Body of pancreas (tissue), 4 donors: ENCODE measurements at regions not wholly inside any gene's neighbourhood (a gene's known extent, or its start where the extent isn't known, plus 50 kb on each side); places are given as distances from the start of the nearest gene placed in this dataset.
"Not testable (repeated sequence)": the region's sequence is repeated elsewhere in the genome, so short reads cannot be mapped to it uniquely, and the experiment has no call there.

Experiments used
- ATAC-seq: fragments of 150-250 bp; one replicate; pipeline ENCODE4 v1.9.1; 2016
- DNase-seq, 4 donors: peaks; one replicate each; pipeline ENCODE4 v3.0.0-alpha.2; 2019
- H3K27ac ChIP-seq, 4 donors: fragments of 200-600 bp; sonication (generic); 1 replicate in 3 of 4; 2 replicates in 1 of 4; pipeline versions ENCODE4 v1.5.1 to v1.6.1; 2016 to 2019; ENCODE audit warnings: mild to moderate bottlenecking in 1 of 4, mixed read lengths in 1 of 4, moderate library complexity in 1 of 4
- H3K27me3 ChIP-seq, 2 donors: fragments of 200-600 bp; sonication (generic); one replicate each; pipeline ENCODE4 v1.6.0; 2016; ENCODE audit warnings: mild to moderate bottlenecking in 1 of 2
- H3K36me3 ChIP-seq, 2 donors: fragments of 200-600 bp; sonication (generic); replicated peaks in 1 of 2; 2 replicates each; pipeline ENCODE4 v1.5.1; 2016; ENCODE audit warnings: low read depth in 2 of 2; ENCODE audit not compliant: insufficient read depth in 1 of 2
- H3K4me1 ChIP-seq: fragments of 200-600 bp; sonication (generic); one replicate; pipeline ENCODE4 v1.6.0; 2016
- H3K4me3 ChIP-seq, 2 donors: fragments of 200-600 bp; sonication (generic); 1 replicate in 1 of 2; 2 replicates in 1 of 2; pipeline ENCODE4 v1.5.1; 2016 to 2019
- H3K9me3 ChIP-seq, 3 donors: fragments of 200-600 bp; sonication (generic); 1 replicate in 2 of 3; 2 replicates in 1 of 3; pipeline ENCODE4 v1.5.1; 2016
- POLR2A ChIP-seq, 3 donors: fragments of 450-650 bp; IDR thresholded peaks; one replicate each; pipeline ENCODE4 v1.6.1; 2016; ENCODE audit warnings: antibody characterized with exemption in 3 of 3, mild to moderate bottlenecking in 2 of 3
- WGBS, 2 donors: methylation state at CpG; one replicate each; pipeline ENCODE4 v1.1.5; 2017; 5-methylcytosine and 5-hydroxymethylcytosine counted together
- intact Hi-C: fragments of 100-400 bp; cut with DNase I; formaldehyde crosslinking; loops from one replicate; pipeline ENCODE4 v1.15.1; 2023
- TF ChIP-seq, protein P1 (sequence below), 7 experiments: fragments of 450-650 bp in 4 of 7; fragments of 200-600 bp in 3 of 7; sonication (generic) in 3 of 7; IDR thresholded peaks; one replicate each; pipeline ENCODE4 v1.5.1; 2016 to 2019; ENCODE audit warnings: antibody characterized with exemption in 7 of 7

DNA sequence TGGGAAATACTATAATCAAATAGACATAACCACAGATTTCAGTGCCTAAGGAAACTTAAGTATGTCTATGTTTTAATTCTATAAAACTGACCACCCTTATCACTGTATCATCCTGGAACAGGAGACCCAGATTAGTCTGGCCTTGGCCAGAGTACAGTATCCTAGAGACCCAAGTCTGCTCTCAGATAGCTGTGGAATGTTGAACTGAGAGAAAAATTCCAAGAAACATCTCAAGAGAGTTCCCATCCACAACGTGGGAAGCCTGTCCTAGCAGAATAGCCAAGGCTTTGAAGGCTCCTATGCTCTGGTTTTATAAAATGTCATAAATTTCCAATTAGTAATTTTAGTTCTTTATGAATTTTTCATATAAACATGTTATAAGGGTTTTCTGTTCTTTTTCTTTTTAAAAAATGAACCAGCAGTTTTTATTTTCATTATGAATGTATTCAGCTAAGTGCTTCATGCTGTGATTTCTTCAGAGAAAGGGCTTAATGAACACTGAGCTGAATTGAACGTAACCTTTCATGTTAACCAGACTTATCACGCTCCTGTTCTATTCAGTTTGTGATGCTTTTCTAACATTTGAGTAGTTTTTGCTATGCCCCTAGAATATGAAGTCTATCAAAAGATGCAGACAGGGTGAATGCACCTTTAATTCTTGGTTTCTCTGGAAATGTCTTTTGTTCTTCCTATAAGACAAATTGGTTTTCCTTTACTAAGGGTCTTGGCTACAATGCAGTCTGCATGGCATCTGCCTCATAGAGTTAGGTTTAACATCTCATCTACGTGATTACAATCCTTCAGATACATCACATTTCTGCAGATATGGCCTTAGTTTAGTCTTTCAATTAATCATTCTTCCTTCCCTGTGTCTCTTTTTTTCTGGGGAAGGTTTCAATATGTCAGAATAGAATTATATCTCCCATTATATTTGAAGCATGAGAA, 230.8 kb downstream of the CYLC2 start:
- H3K9me3 ChIP-seq = no peaks in the 10 kb centered on the region
- H3K27ac ChIP-seq = no peak overlapping the region
- ATAC-seq (no peak), DNase-seq (no peak)
- intact Hi-C loops = no loop called here
- H3K36me3 ChIP-seq = no peaks in the 10 kb centered on the region
- no peaks in the 10 kb centered on the region for H3K4me1 ChIP-seq
- no peak overlapping the region for H3K4me3 ChIP-seq
- no peaks in the 10 kb centered on the region for H3K27me3 ChIP-seq
- TF ChIP-seq POLR2A (IDR thresholded peaks at IDR 0.05) = no peak
- WGBS, 2 donors = 52 to 54% methylated on average over 4 of the region's 4 CpGs

DNA sequence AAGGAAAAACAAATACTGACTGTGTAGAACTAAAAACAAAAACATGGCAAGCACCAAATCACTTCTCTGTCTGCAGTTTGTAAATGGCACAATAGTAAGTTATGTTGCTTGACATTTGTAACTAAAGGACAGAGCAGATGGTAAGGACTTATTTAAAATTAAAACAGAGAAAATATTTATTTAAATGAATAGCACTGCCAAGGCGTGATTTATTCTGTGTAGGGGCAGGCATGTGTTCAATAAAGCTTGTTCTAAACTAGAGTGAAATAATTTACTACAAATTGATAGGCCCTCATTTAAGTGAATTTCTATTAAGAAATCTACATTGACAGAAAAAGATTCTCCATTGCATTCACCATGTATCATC, 231.5 kb downstream of the CYLC2 start:
- DNase-seq (no peak), ATAC-seq (no peak)
- Histone ChIP-seq H3K36me3 (no peaks in the 10 kb centered on the region), H3K27me3 (no peaks in the 10 kb centered on the region), H3K9me3 (no peaks in the 10 kb centered on the region), H3K4me1 (no peaks in the 10 kb centered on the region), H3K4me3 (no peak overlapping the region), H3K27ac (no peak overlapping the region)
- TF ChIP-seq POLR2A (IDR thresholded peaks at IDR 0.05) = no peak
- TF ChIP-seq, protein P1, sequence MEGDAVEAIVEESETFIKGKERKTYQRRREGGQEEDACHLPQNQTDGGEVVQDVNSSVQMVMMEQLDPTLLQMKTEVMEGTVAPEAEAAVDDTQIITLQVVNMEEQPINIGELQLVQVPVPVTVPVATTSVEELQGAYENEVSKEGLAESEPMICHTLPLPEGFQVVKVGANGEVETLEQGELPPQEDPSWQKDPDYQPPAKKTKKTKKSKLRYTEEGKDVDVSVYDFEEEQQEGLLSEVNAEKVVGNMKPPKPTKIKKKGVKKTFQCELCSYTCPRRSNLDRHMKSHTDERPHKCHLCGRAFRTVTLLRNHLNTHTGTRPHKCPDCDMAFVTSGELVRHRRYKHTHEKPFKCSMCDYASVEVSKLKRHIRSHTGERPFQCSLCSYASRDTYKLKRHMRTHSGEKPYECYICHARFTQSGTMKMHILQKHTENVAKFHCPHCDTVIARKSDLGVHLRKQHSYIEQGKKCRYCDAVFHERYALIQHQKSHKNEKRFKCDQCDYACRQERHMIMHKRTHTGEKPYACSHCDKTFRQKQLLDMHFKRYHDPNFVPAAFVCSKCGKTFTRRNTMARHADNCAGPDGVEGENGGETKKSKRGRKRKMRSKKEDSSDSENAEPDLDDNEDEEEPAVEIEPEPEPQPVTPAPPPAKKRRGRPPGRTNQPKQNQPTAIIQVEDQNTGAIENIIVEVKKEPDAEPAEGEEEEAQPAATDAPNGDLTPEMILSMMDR (IDR thresholded peaks at IDR 0.05) = no peak
- intact Hi-C loops = no loop called here
- WGBS, 2 donors = 55 to 68% methylated on average over 1 of the region's 1 CpG

DNA sequence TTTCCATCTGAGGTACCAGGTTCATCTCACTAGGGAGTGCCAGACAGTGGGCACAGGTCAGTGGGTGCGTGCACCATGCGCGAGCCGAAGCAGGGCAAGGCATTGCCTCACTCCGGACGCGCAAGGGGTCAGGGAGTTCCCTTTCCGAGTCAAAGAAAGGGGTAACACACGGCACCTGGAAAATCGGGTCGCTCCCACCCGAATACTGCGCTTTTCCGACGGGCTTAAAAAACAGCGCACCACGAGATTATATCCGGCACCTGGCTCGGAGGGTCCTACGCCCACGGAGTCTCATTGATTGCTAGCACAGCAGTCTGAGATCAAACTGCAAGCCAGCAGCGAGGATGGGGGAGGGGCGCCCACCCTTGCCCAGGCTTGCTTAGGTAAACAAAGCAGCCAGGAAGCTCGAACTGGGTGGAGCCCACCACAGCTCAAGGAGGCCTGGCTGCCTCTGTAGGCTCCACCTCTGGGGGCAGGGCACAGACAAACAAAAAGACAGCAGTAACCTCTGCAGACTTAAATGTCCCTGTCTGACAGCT, 242.5 kb downstream of the CYLC2 start:
- DNase-seq, ATAC-seq, intact Hi-C loops, H3K27me3 ChIP-seq, H3K36me3 ChIP-seq, H3K4me1 ChIP-seq, H3K27ac ChIP-seq, H3K9me3 ChIP-seq, H3K4me3 ChIP-seq: not testable (repeated sequence)
- 83 to 89% methylated on average over 20 to 23 of the region's 24 CpGs for WGBS, 2 donors

DNA sequence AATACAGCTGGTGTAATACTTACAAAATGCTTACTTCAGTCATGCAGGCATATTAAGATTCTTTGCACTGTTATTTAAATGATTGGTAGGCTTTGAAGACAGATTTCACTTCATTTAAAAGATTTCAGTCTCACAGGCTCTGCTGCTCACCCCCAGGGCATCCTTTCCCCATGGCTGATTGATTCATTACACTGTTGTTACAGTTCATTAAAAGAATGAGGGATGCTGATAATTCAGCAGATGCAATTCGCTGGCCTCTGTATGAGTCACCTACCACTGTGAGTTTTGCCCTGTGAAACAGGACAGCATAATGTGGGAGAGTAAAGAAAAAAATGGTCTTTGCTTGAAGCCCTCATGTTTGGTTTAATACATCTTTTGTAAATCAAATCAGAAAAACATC, 246.9 kb downstream of the CYLC2 start:
- Histone ChIP-seq H3K4me1 (no peaks in the 10 kb centered on the region), H3K9me3 (no peaks in the 10 kb centered on the region), H3K36me3 (no peaks in the 10 kb centered on the region), H3K27me3 (no peaks in the 10 kb centered on the region), H3K4me3 (no peak overlapping the region), H3K27ac (no peak overlapping the region)
- DNase-seq (no peak), ATAC-seq (no peak)
- intact Hi-C loops = no loop called here
- WGBS, 2 donors = 40 to 55% methylated on average over 1 of the region's 1 CpG
- TF ChIP-seq, protein P1 (IDR thresholded peaks at IDR 0.05) = no peak
- no peak for TF ChIP-seq POLR2A (IDR thresholded peaks at IDR 0.05)

DNA sequence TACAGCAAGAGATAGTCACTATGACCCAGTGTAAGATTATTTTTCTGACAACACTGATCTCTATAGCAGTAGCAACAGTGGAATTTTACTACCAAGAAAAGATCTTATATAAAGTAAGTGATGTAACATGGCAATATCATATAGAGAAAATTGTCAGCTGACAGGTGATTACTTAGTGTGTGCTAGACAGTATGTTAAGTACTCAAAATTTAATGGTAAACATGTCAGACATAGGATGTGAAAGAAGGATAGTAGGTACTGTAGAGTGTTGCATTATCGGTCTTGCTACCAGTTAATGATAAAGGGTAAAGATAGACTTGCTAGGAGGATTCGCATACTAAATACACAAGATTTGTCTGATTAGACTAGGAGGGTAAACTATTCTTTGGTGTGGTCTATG, 247.4 kb downstream of the CYLC2 start:
- no peaks in the 10 kb centered on the region for H3K4me1 ChIP-seq
- no peaks in the 10 kb centered on the region for H3K27me3 ChIP-seq
- no peak overlapping the region for H3K27ac ChIP-seq
- H3K36me3 ChIP-seq = no peaks in the 10 kb centered on the region
- no peak for DNase-seq
- H3K4me3 ChIP-seq = no peak overlapping the region
- intact Hi-C loops = no loop called here
- no peaks in the 10 kb centered on the region for H3K9me3 ChIP-seq
- no peak for ATAC-seq
- TF ChIP-seq, protein P1 (IDR thresholded peaks at IDR 0.05) = no peak
- TF ChIP-seq POLR2A (IDR thresholded peaks at IDR 0.05) = no peak
- 59 to 65% methylated on average over 2 of the region's 2 CpGs for WGBS, 2 donors
